ENCODE measurements at regions not wholly inside any gene's neighbourhood (a gene's known extent, or its start where the extent isn't known, plus 50 kb on each side); places are given as distances from the start of the nearest gene placed in this dataset.

DNA sequence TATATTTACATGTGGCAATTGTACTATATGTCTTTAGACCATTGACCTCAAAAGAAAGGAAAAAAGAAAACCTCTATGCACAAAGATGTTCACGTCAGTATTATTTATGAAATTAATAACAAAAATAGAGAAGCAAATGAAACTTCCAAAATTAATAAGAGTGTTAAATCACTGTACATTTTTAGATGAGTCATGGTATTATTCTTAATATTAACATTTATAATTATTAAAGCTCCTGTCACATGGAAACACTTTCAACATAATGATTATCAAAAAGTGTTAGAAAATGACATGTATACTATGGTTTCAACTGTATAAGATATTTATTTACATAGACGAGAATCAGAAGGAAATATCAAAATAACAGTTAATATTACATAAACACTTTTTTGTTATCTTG lies 324.9 kb upstream of the RUNX1 start:
- H3K27ac ChIP-seq (ENCODE audit: insufficient read depth, low read depth, low read length) = peak overlapping the region; percentile 66
- no peaks in the 10 kb centered on the region for H3K79me2 ChIP-seq (ENCODE audit: control insufficient read depth, insufficient read depth, low read length)
- DNase-seq (ENCODE audit: low read depth, low spot score) = no peak
- H3K4me3 ChIP-seq (replicated peaks in 1 of 3; ENCODE audit: insufficient read depth in 1 of 3, low read depth in 1 of 3, low read length in 3 of 3) = no peak overlapping the region
- ChIA-PET CTCF (interaction anchor here (1.0 to 1.5 kb wide), 3 partner anchors 16 to 22 kb away, joined by 3 to 4 read pairs (median 3); no protein-coding TSS in a partner anchor), POLR2A (no interaction called here)
- H4K20me1 ChIP-seq (replicated peaks; ENCODE audit: control insufficient read depth, extremely low read depth, insufficient read depth, low read length) = no peaks in the 10 kb centered on the region
- intact Hi-C loops (cut with micrococcal nuclease) = loop anchor here (2.0 to 10.0 kb wide), 2 partner anchors 169 to 485 kb away; no protein-coding TSS in a partner anchor
- H3K9ac ChIP-seq (replicated peaks; ENCODE audit: extremely low read depth, insufficient read depth, low read length) = no peak overlapping the region
- H3K36me3 ChIP-seq (ENCODE audit: control insufficient read depth in 2 of 2, extremely low read depth in 1 of 2, insufficient read depth in 2 of 2, low read length in 2 of 2) = no peaks in the 10 kb centered on the region
- no peak overlapping the region for H2AFZ ChIP-seq (ENCODE audit: low read depth, low read length)
- H3K4me2 ChIP-seq (ENCODE audit: insufficient read depth, low read length) = no peak overlapping the region
- FAIRE-seq = no peak
- no peaks in the 10 kb centered on the region for H3K27me3 ChIP-seq (ENCODE audit: control insufficient read depth in 2 of 2, insufficient read depth in 2 of 2, low read length in 2 of 2)
- peaks cover 50% of the 10 kb centered on the region for H3K4me1 ChIP-seq (ENCODE audit: control insufficient read depth, extremely low read depth, insufficient read depth, low read length)
- TF ChIP-seq, protein P1, sequence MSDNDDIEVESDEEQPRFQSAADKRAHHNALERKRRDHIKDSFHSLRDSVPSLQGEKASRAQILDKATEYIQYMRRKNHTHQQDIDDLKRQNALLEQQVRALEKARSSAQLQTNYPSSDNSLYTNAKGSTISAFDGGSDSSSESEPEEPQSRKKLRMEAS (IDR thresholded peaks at IDR 0.05; ENCODE audit: insufficient read depth, insufficient read length) = no peak
- TF ChIP-seq MYC (IDR thresholded peaks at IDR 0.05; ENCODE audit: low read depth, low read length) (no peak), GATA2 (IDR thresholded peaks at IDR 0.05; ENCODE audit: insufficient read depth, insufficient read length, low read depth, low read length) (no peak), FOS (IDR thresholded peaks at IDR 0.05; ENCODE audit: borderline replicate concordance, insufficient read depth, low read length) (no peak), POLR2A (IDR thresholded peaks at IDR 0.05; ENCODE audit: low read depth, low read length) (no peak), JUN (IDR thresholded peaks at IDR 0.05; ENCODE audit: borderline replicate concordance, insufficient read depth, insufficient read length, low read depth) (no peak), POLR2AphosphoS5 (IDR thresholded peaks at IDR 0.05; ENCODE audit: insufficient read depth, low read depth, low read length) (no peak)
- TF ChIP-seq, protein P2, sequence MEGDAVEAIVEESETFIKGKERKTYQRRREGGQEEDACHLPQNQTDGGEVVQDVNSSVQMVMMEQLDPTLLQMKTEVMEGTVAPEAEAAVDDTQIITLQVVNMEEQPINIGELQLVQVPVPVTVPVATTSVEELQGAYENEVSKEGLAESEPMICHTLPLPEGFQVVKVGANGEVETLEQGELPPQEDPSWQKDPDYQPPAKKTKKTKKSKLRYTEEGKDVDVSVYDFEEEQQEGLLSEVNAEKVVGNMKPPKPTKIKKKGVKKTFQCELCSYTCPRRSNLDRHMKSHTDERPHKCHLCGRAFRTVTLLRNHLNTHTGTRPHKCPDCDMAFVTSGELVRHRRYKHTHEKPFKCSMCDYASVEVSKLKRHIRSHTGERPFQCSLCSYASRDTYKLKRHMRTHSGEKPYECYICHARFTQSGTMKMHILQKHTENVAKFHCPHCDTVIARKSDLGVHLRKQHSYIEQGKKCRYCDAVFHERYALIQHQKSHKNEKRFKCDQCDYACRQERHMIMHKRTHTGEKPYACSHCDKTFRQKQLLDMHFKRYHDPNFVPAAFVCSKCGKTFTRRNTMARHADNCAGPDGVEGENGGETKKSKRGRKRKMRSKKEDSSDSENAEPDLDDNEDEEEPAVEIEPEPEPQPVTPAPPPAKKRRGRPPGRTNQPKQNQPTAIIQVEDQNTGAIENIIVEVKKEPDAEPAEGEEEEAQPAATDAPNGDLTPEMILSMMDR (IDR thresholded peaks at IDR 0.05; ENCODE audit: extremely low read depth in 1 of 2, insufficient read depth in 1 of 2, low read depth in 1 of 2, low read length in 2 of 2) = no peak
- H3K9me1 ChIP-seq (replicated peaks; ENCODE audit: control insufficient read depth, extremely low read depth, insufficient read depth, low read length) = no peaks in the 10 kb centered on the region
- no TSS peak for BruUV-seq (replicated peaks)
- dilution Hi-C loops (cut with MboI; ENCODE audit: extremely low pct_ligation_motif_present, low sequenced_read_pairs) = no loop called here
- no peaks in the 10 kb centered on the region for H3K9me3 ChIP-seq (replicated peaks; ENCODE audit: control insufficient read depth, insufficient read depth, low read length)

Data from endothelial cell of umbilical vein (primary cell).